ELR (cell line): ENCODE measurements at regions not wholly inside any gene's neighbourhood (a gene's known extent, or its start where the extent isn't known, plus 50 kb on each side); places are given as distances from the start of the nearest gene placed in this dataset.
"Not testable (repeated sequence)": the region's sequence is repeated elsewhere in the genome, so short reads cannot be mapped to it uniquely, and the experiment has no call there.

Source experiments
- DNase-seq: peaks from one replicate; pipeline ENCODE4 v3.0.0-alpha.2; 2015; ENCODE audit warnings: low read depth

DNA sequence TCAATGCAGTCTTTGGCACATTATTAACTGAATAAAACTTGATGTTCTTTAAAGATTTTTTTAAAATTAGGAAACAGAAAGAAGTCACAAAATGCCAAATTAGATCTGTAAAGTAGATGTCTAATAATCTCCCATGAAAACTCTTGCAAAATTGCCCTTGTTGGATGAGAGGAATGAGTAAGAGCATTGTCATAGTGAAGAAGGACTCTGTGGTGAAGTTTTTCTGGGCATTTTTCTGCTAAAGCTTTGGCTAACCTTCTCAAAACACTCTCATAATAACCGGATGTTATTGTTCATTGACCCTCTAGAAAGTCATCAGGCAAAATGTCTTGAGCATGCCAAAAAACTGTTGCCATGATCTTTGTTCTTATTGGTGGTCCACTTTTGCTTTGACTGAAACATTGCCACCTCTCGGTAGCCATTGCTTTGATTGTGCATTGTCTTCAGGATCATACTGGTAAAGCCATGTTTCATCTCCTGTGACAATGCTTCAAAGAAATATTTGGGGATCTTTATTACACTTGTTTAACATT is 549.3 kb downstream of the LIG4 start:
- peak; percentile 22 for DNase-seq

- DNase-seq = peak; percentile 21
Observed at GRCh38 chr13:107650081-107650701, 565.1 kb downstream of the LIG4 start.

DNA sequence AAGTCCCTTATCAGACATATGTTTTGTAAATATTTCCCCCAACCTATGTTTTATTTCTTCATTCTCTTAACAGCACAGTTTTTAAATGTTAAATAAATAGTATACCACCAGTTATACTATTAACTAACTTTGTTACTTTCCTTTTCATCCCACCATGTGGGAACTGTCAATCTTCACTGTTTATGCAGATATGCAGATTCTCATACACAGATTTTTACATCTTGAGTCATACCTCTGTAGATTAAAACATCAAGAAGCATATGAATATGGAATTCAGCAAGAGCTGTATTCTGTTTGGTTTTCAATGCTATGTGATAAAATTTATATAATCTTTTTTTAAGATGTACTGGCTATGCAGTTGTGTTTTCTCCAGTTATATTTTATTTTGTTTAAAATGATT is 566.3 kb downstream of the LIG4 start:
- DNase-seq = peak; percentile 2

DNA sequence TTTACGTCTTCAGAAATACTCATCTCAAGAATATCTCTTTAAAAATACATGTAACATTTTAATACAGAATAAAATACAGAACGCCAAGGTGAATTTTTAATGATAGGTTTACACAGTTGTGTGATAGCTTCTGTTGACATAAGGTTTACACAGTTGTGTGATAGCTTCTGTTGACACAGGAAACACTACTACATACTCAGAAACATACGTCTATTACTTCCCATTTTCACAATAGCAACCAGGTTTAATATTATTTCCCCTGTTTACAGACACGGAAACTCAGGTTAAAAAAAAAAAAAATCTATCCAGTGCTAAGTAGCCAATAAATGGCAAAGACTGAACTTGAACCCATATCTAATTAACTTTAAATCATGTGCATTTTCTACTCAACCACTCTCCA is 571.2 kb downstream of the LIG4 start:
- no peak for DNase-seq

DNA sequence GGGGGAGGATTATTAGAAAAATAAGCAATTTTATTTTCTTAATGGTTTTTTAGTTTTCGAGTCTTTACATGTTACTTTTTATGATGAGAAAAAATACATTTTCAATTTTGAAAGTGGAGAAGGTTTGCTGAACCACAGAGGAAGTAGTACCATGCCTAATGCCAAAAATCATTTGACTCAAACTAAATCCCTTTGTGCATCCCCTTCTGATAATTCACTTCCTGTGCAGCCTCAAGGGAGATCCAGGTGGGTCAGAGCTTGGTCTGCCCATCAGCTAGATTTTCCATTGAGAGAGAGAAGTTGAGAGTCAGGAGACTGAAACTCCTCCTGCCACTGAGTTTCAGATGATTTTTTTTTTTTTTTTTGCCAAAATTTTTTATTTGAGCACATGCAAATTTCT is 571.7 kb downstream of the LIG4 start:
- DNase-seq = no peak

GRCh38 chr13:107642831-107643230 is 572.5 kb downstream of the LIG4 start:
- no peak for DNase-seq

GRCh38 chr13:107641574-107641973 is 573.8 kb downstream of the LIG4 start:
- DNase-seq = no peak

DNA sequence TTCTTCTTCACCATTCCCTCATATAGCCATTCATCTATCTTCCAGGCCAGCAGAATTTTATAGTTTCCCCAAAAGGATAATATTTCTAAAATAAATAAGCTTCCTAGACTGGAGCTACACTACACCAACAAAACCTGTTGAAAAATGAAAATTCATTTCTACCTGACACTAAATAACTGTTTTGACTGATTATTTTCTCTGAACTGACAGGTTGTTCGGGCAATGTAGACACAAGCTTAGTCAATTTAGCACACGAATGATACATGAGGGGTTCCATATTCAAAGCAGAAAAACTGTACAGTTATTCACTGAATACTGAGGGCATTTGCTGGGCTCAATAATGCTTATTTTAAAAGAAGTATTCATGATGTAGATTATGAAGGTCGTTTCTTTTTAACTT is 589.7 kb downstream of the LIG4 start:
- no peak for DNase-seq

DNA sequence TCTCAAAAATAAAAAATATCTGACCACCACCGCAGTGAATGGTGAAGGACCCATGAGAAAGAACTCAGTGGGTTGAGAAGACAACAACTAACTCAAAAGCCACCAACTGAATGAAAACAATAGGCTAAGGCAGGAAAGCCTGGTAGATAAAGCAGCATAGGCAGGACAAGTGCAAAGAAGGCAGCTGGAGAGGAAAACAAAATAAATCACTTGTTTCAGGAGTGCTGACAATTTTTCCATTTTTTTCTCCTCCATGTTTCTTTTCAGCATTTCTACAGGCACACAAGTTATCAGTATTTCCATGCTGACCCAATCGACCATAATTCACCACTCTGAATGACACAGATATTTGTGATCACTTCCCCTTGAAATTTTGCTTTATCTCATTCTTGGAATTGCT is 597.8 kb downstream of the LIG4 start:
- no peak for DNase-seq

DNA sequence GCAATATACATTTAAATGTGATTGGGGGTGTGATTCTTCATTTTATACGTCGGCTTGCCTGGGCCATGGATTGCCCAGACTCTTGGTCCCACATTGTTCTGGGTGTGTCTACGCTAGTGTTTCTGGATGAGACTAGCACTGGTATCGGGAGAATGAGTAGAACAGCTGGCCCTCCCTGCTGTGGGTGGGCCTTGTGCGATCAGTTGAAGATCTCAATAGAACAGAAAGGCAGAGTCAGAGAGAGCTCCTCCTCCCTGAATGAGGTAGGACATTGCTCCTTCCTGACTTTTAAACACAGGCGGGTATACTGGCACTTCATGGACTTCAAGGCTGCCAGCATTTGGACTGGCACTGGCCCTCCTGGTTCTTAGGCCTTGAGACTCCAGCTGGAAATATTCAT is 603.0 kb downstream of the LIG4 start:
- DNase-seq = no peak

- no peak for DNase-seq
Observed at GRCh38 chr13:107608736-107609135, 606.6 kb downstream of the LIG4 start.

GRCh38 chr13:107600971-107601370 is 614.4 kb downstream of the LIG4 start:
- DNase-seq = no peak

- not testable (repeated sequence) for DNase-seq
Observed at GRCh38 chr13:107596306-107596705, 619.0 kb downstream of the LIG4 start.

- DNase-seq = peak; percentile 11
Observed at GRCh38 chr13:107590556-107590955, 624.8 kb downstream of the LIG4 start.

DNA sequence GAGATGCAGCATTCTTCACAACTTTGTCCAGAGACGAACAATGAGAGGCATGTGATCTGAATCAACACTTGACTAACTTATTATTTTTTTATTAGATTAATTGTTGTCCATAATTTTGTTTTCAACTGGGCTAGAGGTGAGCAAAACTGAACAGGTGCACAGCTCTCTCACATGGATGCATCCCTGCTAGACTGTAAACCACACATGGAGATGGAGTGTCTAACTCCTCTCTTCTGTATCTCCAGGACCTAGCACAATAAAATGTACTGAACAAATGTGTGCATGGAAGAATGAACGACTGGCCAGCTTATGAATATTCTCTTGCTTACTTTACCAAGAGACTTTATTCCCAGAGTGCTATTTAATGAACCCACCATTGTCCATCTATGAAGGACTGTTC is 627.7 kb downstream of the LIG4 start:
- no peak for DNase-seq

DNA sequence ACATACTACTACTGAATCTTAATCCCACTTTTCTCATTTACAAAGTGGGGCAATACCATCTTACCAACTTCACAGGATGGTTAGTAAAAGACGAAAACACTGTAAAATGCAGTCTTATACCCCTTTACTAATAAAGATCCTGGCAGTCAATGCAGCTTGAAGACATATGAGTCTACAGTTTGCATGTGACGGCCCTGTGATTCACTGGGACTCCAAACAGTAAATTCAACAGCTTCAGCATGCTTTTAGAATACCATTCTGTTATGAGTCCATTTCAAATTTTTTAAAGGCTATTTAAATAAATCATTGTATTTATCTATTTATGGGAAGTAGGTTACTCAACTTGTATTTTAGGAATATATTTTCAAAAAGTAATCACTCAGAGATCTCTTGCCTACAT is 629.1 kb downstream of the LIG4 start:
- DNase-seq = peak; percentile 6

- no peak for DNase-seq
Observed at GRCh38 chr13:107585469-107586180, 629.7 kb downstream of the LIG4 start.

GRCh38 chr13:107582171-107582570 is 633.2 kb downstream of the LIG4 start:
- no peak for DNase-seq

DNA sequence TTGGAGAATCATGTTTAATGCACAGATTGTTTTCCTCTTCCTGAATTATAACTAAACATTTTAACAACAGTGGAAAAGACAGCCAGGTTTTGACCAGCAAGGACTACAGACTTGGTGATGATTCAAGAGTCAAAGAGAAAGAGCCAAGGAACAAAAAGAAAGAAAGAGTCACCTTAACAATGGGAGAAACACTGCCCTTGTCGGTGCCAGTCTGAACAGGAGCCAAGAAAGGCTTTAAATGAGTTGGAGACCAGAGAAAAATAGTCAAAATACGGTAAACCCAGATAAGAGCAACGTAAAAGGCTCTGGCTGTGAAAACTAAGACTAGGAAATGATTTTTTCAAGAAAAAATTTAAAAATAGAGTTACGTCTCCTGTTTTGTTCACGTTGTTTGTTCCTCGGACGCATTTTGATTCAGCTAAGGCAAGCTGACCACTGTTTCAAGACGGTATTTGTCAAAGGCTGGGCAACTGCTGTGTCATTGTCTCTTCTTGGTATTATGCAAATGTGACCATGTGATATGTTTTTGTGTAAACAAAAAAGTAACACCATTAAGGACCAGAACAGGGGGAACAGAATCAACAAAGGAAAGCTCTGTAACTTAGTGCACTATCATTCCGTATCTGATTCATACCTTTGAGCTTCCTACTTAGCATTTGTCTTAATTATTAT is 634.5 kb downstream of the LIG4 start:
- no peak for DNase-seq

DNA sequence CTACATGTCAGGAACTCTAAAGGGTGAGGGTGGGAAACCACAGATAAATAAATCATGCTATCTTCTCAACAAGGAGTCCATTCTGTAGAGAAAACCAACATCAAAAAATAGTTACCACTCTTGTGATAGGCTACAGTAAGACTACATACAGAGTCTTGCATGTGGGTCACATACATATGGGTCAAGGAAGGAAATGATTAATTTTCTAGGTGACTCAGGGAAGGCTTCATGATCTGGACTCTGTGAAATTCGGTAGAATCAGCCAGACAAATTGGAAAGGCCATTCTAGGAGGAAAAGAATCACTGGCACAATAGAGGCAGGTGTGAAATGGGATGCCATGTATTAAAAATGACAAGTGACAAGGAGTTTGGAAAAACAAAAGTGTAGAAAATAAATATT is 638.9 kb downstream of the LIG4 start:
- DNase-seq = peak; percentile 4

DNA sequence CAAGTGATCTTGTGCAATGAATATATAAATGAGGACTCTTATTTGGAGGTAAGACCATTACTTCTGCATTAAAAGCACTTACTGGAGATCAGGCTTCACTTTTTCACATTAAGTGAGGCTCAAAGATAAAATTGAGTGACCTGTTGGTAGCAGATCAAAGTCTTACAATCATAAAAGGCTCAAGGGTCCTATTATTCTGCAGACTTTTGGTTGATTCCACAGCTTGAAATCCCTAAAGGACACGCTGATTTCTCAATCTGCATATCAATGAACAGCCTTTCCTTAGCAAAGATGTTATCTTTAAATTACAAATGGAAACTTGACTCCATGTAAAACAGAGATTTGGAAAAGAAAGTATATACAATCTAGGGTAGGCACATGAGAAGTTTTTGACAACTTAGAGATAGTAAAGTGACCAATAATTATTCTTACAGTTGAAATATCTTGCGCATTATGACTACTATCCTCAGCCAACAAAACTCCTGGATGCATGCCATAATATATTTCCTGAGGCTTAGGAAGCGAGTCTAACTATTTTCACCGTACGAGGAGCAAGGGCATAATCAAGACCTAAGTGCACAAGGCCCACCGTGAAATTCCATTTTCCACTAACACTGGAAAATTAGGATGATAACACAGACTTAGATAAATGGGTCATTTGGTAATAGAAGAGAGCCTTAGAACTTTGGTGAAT is 640.7 kb downstream of the LIG4 start:
- no peak for DNase-seq

DNA sequence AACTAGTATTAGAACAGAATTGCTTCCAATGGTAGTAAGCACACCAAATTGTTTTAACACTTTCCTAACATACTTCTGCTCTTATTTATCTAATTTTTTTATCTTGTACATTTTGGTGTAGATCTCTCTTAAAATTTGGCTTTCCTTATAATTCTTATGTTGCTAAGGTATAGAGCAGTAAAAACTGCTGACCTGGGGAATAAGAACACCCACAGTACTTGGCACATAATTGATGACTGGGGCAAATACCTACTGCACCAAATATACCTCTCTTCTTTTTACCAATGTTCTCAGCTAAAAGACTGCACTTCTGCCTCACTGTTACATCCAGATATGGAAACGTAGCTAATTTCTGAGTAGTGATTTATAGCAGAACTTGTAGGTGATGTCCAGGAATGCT is 642.2 kb downstream of the LIG4 start:
- DNase-seq = no peak

- no peak for DNase-seq
Observed at GRCh38 chr13:107572156-107572555, 643.2 kb downstream of the LIG4 start.
